HepG2 (cell line): ENCODE measurements at regions not wholly inside any gene's neighbourhood (a gene's known extent, or its start where the extent isn't known, plus 50 kb on each side); places are given as distances from the start of the nearest gene placed in this dataset.

Source experiments
- CENPBD1 ChIP-seq: sonication (generic); formaldehyde crosslinking; IDR thresholded peaks from 2 replicates; pipeline ENCODE4 v1.8.0; 2022; ENCODE audit warnings: missing genetic modification reagents, low read depth, mild to moderate bottlenecking, borderline replicate concordance
- EZH2 ChIP-seq: conservative IDR thresholded peaks from 2 replicates; pipeline ENCODE4 v1.6.1; 2012; ENCODE audit warnings: mild to moderate bottlenecking, low read depth, low read length, moderate library complexity
- FOSL1 ChIP-seq: sonication (generic); formaldehyde crosslinking; IDR thresholded peaks from 2 replicates; pipeline ENCODE4 v1.9.0; 2021; ENCODE audit warnings: missing genetic modification reagents, borderline replicate concordance
- HES4 ChIP-seq: sonication (generic); formaldehyde crosslinking; IDR thresholded peaks from 2 replicates; pipeline ENCODE4 v1.9.0; 2021; ENCODE audit warnings: mild to moderate bottlenecking, missing genetic modification reagents, borderline replicate concordance
- NCOA2 ChIP-seq: sonication (generic); formaldehyde crosslinking; IDR thresholded peaks from 2 replicates; pipeline ENCODE4 v1.8.0; 2022; ENCODE audit warnings: inconsistent platforms
- NFAT5 ChIP-seq: sonication (generic); formaldehyde crosslinking; IDR thresholded peaks from 2 replicates; pipeline ENCODE4 v1.4.0; 2020; ENCODE audit warnings: missing genetic modification reagents
- NFE2L1 ChIP-seq: sonication (generic); formaldehyde crosslinking; IDR thresholded peaks from 2 replicates; pipeline ENCODE4 v1.4.0; 2020; ENCODE audit warnings: missing genetic modification reagents, mild to moderate bottlenecking, borderline replicate concordance
- NR1H2 ChIP-seq: sonication (generic); formaldehyde crosslinking; IDR thresholded peaks from 2 replicates; pipeline ENCODE4 v1.8.1; 2022; ENCODE audit warnings: low read depth, missing genetic modification reagents, borderline replicate concordance
- PHF21A ChIP-seq: sonication (generic); formaldehyde crosslinking; IDR thresholded peaks from 2 replicates; pipeline ENCODE4 v1.5.0; 2020; ENCODE audit warnings: mild to moderate bottlenecking, missing genetic modification reagents
- RXRA ChIP-seq: sonication (generic); formaldehyde crosslinking; IDR thresholded peaks from 2 replicates; pipeline ENCODE4 v1.5.1; 2020; ENCODE audit warnings: missing genetic modification reagents
- SMARCC2 ChIP-seq: fragments of 450-650 bp; IDR thresholded peaks from 2 replicates; pipeline ENCODE4 v1.6.1; 2017; ENCODE audit warnings: antibody characterized with exemption, mild to moderate bottlenecking
- TARDBP ChIP-seq: sonication (generic); formaldehyde crosslinking; IDR thresholded peaks from 2 replicates; pipeline ENCODE4 v1.8.0; 2022; ENCODE audit warnings: mild to moderate bottlenecking, missing genetic modification reagents
- TEAD3 ChIP-seq: optimal IDR thresholded peaks from 2 replicates; pipeline ENCODE3; 2016; ENCODE audit warnings: borderline replicate concordance
- TGIF2 ChIP-seq: IDR thresholded peaks from 2 replicates; pipeline ENCODE4 v1.6.1; 2016; ENCODE audit warnings: control low read depth, missing compliant biosample characterization
- THRA ChIP-seq: sonication (generic); formaldehyde crosslinking; IDR thresholded peaks from 2 replicates; pipeline ENCODE4 v1.4.0; 2020; ENCODE audit warnings: missing genetic modification reagents, borderline replicate concordance
- ZBTB7A ChIP-seq: sonication (generic); formaldehyde crosslinking; IDR thresholded peaks from 2 replicates; pipeline ENCODE4 v1.8.0; 2022; ENCODE audit warnings: mild to moderate bottlenecking, missing genetic modification reagents
- ZNF136 ChIP-seq: sonication (generic); formaldehyde crosslinking; IDR thresholded peaks from 2 replicates; pipeline ENCODE4 v1.8.1; 2022; ENCODE audit warnings: low read depth, mild to moderate bottlenecking, moderate library complexity, missing genetic modification reagents
- ZNF224 ChIP-seq: sonication (generic); formaldehyde crosslinking; IDR thresholded peaks from 2 replicates; pipeline ENCODE4 v1.5.0; 2020; ENCODE audit warnings: mild to moderate bottlenecking, missing genetic modification reagents
- ZNF331 ChIP-seq: sonication (generic); formaldehyde crosslinking; IDR thresholded peaks from 2 replicates; pipeline ENCODE4 v1.4.0; 2020; ENCODE audit warnings: missing genetic modification reagents
- ZNF34 ChIP-seq: sonication (generic); formaldehyde crosslinking; IDR thresholded peaks from 2 replicates; pipeline ENCODE4 v1.4.0; 2020; ENCODE audit warnings: mild to moderate bottlenecking, missing genetic modification reagents, borderline replicate concordance
- ZNF44 ChIP-seq: sonication (generic); formaldehyde crosslinking; IDR thresholded peaks from 2 replicates; pipeline ENCODE4 v1.5.1; 2020; ENCODE audit warnings: mild to moderate bottlenecking, missing genetic modification reagents
- ZNF570 ChIP-seq: sonication (generic); formaldehyde crosslinking; IDR thresholded peaks from 2 replicates; pipeline ENCODE4 v1.4.0; 2020; ENCODE audit warnings: mild to moderate bottlenecking, missing genetic modification reagents, borderline replicate concordance
- ZNF709 ChIP-seq: sonication (generic); formaldehyde crosslinking; IDR thresholded peaks from 2 replicates; pipeline ENCODE4 v1.5.0; 2020; ENCODE audit warnings: mild to moderate bottlenecking, missing genetic modification reagents
- ZNF737 ChIP-seq: sonication (generic); formaldehyde crosslinking; IDR thresholded peaks from 2 replicates; pipeline ENCODE4 v1.5.0; 2020; ENCODE audit warnings: missing genetic modification reagents, mild to moderate bottlenecking, borderline replicate concordance
- ZNF879 ChIP-seq: sonication (generic); formaldehyde crosslinking; IDR thresholded peaks from 2 replicates; pipeline ENCODE4 v1.8.1; 2023; ENCODE audit warnings: missing genetic modification reagents
- ZSCAN9 ChIP-seq: IDR thresholded peaks from 2 replicates; pipeline ENCODE4 v1.6.1; 2016; ENCODE audit warnings: borderline replicate concordance

- TF ChIP-seq TGIF2 (no peak), TARDBP (CRISPR knock-in tag) (peak; percentile 50; the same call in 1 of the 2 replicates), ZSCAN9 (CRISPR knock-in tag) (no peak), ZNF34 (no peak), EZH2 (no peak), PHF21A (CRISPR knock-in tag) (peak; percentile 66), ZNF44 (CRISPR knock-in tag) (no peak), ZNF737 (CRISPR knock-in tag) (no peak), ZNF879 (CRISPR knock-in tag) (no peak), ZNF331 (CRISPR knock-in tag) (0 out of 2 replicates have a peak, but pooled peaks have one; percentile 32), HES4 (CRISPR knock-in tag) (no peak), SMARCC2 (no peak), TEAD3 (CRISPR knock-in tag) (peak; percentile 63), THRA (peak; percentile 66; the same call in 1 of the 2 replicates), FOSL1 (CRISPR knock-in tag) (no peak), ZNF224 (CRISPR knock-in tag) (no peak), CENPBD1 (CRISPR knock-in tag) (no peak), ZNF136 (CRISPR knock-in tag) (no peak), ZNF570 (CRISPR knock-in tag) (no peak), ZNF709 (CRISPR knock-in tag) (no peak), NFE2L1 (CRISPR knock-in tag) (no peak), RXRA (CRISPR knock-in tag) (peak; percentile 91; the same call in 1 of the 2 replicates), ZBTB7A (0 out of 2 replicates have a peak, but pooled peaks have one; percentile 42), NCOA2 (CRISPR knock-in tag) (peak; percentile 80), NFAT5 (CRISPR knock-in tag) (no peak), NR1H2 (CRISPR knock-in tag) (no peak)
Observed at GRCh38 chr12:115094163-115094816, 410.3 kb upstream of the TBX3 start (continued).
